OCI-LY3 (cell line): ENCODE measurements at regions not wholly inside any gene's neighbourhood (a gene's known extent, or its start where the extent isn't known, plus 50 kb on each side); places are given as distances from the start of the nearest gene placed in this dataset.

ENCODE experiments used
- EZH2phosphoT487 ChIP-seq: fragments of 200-600 bp; shearing (Covaris generic); IDR thresholded peaks from 2 replicates; pipeline ENCODE4 v1.6.1; 2018; ENCODE audit warnings: antibody characterized with exemption, mixed run types, low read depth
- TF ChIP-seq, protein P1 (sequence below): fragments of 200-600, 300-600 bp; sonication (generic); IDR thresholded peaks from 2 replicates; pipeline ENCODE4 v1.5.1; 2014; ENCODE audit warnings: antibody characterized with exemption, low read length, low read depth

DNA sequence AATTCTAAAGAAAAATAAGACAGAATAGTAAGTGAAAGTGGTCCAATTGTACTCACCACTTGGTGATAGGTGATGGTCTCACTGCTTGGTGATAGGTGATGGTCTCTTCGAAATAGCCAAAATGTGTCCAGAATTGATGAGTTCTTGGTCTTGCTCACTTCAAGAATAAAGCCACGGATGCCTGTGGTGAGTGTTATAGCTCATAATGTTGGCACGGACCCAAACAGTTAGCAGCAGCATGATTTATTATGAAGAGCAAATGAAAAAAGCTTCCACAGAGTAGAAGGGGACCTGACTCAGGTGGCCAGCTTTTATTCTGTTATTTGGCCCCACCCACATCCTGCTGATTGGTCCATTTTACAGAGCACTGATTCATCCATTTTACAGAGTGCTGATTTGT lies 272.6 kb downstream of the RPS4Y2 start:
- TF ChIP-seq, protein P1, sequence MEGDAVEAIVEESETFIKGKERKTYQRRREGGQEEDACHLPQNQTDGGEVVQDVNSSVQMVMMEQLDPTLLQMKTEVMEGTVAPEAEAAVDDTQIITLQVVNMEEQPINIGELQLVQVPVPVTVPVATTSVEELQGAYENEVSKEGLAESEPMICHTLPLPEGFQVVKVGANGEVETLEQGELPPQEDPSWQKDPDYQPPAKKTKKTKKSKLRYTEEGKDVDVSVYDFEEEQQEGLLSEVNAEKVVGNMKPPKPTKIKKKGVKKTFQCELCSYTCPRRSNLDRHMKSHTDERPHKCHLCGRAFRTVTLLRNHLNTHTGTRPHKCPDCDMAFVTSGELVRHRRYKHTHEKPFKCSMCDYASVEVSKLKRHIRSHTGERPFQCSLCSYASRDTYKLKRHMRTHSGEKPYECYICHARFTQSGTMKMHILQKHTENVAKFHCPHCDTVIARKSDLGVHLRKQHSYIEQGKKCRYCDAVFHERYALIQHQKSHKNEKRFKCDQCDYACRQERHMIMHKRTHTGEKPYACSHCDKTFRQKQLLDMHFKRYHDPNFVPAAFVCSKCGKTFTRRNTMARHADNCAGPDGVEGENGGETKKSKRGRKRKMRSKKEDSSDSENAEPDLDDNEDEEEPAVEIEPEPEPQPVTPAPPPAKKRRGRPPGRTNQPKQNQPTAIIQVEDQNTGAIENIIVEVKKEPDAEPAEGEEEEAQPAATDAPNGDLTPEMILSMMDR = no peak
- TF ChIP-seq EZH2phosphoT487 = no peak
